SK-N-DZ (cell line): ENCODE measurements at regions not wholly inside any gene's neighbourhood (a gene's known extent, or its start where the extent isn't known, plus 50 kb on each side); places are given as distances from the start of the nearest gene placed in this dataset.

Experiments
- DNase-seq: peaks from one replicate; pipeline ENCODE4 v3.0.0-alpha.2; 2015; ENCODE audit warnings: low spot score

DNA sequence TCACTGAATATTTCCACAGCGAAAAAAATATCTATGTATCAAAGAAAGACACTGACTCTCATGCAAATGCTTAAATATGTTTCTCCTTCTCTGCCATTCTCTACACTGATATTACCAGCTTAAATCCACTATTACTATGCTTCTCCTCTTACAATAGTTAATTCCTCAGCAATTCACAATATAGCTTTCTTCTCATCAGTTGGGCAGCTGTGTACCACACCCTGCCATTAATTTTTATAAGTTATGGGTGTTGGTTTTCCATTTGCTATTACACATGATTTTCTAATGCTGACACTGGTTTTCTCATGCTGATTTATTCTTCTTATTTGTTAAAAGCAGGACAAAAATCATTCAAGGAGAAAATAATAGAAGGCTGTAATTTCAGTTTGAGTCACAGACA, 251.8 kb downstream of the TBX15 start:
- DNase-seq: no peak

DNA sequence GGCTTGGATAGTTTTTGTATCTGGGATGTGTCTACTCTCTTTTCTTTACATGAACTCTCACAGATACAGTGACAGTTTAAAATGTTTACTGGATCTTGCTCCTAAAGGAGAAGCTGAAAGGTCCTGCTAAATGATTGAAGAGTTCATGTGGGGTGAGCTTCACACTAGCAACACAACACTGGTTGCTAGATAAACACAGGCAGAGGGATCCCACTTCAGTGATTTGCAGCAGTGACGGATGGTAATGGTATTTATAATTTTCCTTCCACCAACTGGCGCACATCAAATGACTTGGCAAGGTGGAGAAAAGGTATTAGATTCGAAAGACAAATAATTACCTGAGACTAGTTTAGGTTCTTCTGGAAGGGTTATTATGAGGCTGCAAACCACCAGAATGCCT, 270.2 kb downstream of the TBX15 start:
- DNase-seq: no peak

DNA sequence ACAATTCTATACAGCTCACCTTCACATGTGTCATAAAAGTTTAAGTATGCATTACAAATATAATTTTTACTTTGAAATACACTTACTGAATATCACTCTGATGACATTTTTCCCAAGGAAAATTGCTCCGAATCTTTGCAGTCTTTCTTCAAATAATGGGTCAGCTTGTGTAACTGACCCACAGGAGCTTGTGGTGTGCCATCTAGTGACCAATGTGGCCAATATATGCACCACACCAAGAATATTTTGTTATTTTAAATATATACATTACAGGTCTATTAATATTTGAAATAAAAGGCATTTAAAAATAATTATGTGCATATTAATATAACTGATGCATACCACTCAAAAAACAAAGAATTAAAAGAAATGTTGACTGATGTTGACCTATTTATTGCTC, 271.4 kb downstream of the TBX15 start:
- DNase-seq: no peak

DNA sequence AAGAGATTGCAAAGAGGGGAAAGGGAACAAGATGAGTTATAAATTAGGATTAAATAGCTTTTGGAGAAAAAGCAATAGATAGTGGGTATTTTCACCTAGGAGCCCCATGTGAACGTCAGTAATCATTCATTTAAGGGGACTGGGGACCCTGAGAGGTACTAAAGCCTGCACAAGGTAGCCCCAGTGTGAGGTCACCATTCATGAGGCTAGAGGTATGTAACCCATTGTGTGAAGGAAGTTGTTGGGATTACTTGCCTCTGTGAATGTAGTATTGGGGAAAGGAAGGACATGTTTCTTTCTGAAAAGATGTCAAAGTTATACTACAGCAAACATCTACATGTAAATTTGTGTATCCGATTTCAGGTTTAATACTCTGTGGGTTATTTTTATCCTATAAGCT, 276.8 kb downstream of the TBX15 start:
- DNase-seq: no peak

DNA sequence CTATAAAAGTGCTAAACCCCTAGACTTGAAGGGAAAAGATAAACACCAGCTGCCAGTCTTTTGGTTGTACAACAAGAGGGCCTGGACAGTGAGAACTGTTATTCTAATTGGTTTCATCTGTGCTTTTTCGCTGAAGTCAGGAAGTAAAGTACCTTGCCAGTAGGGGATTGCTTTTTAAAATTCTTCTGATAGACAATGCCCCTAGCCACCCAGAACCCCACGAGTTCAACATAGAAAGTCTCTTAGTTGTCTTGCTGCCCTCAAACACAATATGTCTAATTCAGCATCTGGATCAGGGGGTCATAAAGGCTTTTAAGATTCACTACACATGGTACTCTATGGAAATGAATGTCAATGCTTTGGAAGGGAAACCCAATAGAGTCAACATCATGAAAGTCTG, 289.2 kb downstream of the TBX15 start:
- no peak for DNase-seq

GRCh38 chr1:118692143-118692542, 296.0 kb downstream of the TBX15 start:
- DNase-seq: no peak

DNA sequence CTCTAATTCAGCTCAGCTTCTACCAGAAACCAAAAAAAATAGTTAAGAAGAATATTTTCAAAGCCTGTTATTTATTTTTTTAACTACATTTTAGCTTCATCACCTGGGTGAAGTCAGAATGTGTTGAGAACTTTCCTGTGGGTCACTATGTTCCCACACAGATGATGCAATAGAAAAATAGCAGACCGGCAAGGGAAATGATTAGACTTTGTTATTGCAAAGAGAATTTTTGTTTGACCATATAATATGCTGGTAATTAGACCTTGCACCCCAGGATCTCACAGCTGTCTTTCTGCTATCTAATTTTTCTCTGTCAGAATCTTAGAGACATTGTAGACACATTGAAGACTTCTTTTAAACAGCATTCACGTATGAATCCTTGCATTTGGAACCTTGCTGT, 299.3 kb downstream of the TBX15 start:
- DNase-seq: no peak

- no peak for DNase-seq
Observed at GRCh38 chr1:118661769-118662320, 326.3 kb downstream of the TBX15 start.

GRCh38 chr1:118660769-118661168, 327.4 kb downstream of the TBX15 start:
- no peak for DNase-seq

GRCh38 chr1:118659646-118660045, 328.5 kb downstream of the TBX15 start:
- no peak for DNase-seq

DNA sequence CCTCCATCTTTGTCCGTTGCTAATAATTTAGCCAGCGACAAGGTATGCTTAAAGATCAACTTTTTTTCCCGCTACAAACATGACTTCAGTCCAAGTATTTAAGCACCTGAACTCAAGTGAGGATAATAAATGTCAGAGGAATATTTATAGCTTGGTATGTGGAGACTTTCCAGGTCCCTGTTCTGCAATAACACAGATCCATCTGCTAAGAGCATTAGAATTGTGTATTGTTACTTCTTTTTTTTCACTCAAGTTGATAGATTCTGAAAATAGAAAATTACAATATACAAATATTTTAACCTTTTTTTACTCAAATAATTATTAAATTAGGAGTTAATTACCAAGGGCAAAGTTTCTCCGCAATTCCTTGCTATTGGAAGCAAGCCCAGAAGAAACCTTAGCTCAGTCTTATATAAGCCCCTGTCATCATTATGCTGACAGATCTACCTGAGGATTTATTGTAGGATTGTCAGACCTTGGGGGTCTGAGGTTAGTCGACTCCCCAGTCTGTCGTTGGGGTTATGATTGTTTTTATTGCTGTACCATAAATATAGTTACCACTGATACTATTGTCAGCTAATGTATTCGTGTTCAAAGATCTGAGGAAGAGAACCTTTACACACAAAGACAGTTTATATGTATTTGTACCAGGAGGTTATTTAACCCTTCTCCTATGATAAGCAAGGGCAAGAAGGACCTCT, 337.9 kb downstream of the TBX15 start:
- DNase-seq: no peak

DNA sequence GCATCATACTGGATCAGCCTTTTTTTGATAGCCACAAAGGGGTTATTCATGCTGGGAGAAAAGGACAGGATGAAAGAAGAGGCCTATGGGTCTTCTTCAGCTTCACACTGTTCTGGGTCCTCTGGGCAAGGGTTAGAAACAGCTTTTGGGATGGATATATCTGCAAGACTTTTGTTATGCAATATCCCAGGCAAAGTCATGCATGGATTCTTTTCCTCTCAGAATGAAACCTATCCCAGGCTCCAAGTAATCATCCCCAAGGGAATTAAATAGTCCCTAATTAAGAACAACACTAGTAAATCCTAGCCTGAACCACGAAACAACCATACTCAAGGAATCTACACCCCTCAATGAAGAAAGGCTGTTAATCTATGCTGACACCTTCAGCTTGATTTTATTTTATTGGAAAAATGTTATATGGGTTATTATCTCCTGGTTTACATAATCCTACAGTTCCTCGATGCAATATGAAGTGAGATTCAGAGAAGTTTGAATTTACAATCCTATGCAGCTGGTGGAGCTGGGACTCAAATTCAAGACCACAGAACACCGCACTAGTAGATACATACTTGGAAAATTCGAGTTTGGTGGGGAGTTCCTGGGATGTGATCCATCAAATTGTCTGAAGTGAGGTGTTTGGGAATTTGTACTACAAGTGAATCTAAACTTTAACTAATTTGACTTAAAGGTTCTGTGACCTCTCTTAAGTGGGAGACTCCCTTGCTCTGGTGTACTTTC, 338.6 kb downstream of the TBX15 start:
- DNase-seq: no peak

- DNase-seq: no peak
Observed at GRCh38 chr1:118636004-118636403, 352.1 kb downstream of the TBX15 start.

GRCh38 chr1:118627435-118627834, 360.7 kb downstream of the TBX15 start:
- no peak for DNase-seq

- DNase-seq: no peak
Observed at GRCh38 chr1:118621839-118622238, 366.3 kb downstream of the TBX15 start.

GRCh38 chr1:118618618-118619340, 369.4 kb downstream of the TBX15 start:
- DNase-seq: no peak

- DNase-seq: no peak
Observed at GRCh38 chr1:118617916-118618315, 370.2 kb downstream of the TBX15 start.

- no peak for DNase-seq
Observed at GRCh38 chr1:118615066-118615465, 373.1 kb downstream of the TBX15 start.

- DNase-seq: no peak
Observed at GRCh38 chr1:118589238-118589846, 398.8 kb downstream of the TBX15 start.

DNA sequence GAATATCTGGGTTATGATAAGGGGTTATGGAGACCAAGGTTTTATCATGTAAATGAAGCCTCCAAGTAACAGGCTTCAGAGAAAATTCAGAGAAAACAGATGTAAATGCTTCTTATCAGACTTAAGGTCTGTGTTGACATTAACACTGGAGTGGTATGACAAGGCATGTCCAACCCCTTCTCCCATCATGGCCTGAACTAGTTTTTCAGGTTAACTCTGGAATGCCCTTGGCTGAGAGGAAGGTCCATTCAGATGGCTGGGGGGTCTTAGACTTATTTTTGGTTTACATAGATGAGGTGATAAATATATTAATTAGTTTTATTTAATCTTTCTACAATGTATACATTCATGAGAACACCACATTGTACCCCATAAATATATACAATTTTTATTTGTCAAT, 399.6 kb downstream of the TBX15 start:
- DNase-seq: no peak

GRCh38 chr1:118578276-118578675, 393.2 kb upstream of the SPAG17 start:
- no peak for DNase-seq

DNA sequence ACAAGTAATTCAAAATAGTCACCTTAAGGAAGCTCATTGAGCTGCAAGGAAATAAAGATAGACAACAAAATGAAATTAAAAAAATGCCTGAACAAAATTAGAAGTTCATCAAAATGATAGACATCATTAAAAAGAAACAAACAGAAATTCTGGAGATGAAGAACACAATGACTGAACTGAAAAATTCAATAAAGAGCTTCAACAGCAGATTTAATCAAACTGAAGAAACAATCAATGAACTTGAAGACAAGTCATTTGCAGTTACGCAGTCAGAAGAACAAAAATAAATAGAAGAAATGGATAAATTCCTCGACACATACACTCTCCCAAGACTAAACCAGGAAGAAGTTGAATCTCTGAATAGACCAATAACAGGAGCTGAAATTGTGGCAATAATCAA, 390.0 kb upstream of the SPAG17 start:
- no peak for DNase-seq
